Calu3 (cell line): ENCODE measurements at regions not wholly inside any gene's neighbourhood (a gene's known extent, or its start where the extent isn't known, plus 50 kb on each side); places are given as distances from the start of the nearest gene placed in this dataset.

ENCODE experiments used
- BruUV-seq: library from RNA; stranded (reverse); fragments of 400-500 nt; replicated peaks from 2 replicates; lab custom pipeline; 2021; lab: Mats Ljungman, UMichigan
- CTCF ChIA-PET: fragments of 300-600 bp; sonication (Branson Sonifier 250); formaldehyde crosslinking; loops from one replicate; lab custom pipeline; 2022; ENCODE audit warnings: antibody characterized with exemption; lab: Charles Lee
- DNase-seq: peaks from one replicate; pipeline ENCODE4 v3.0.0; 2022
- H3K27ac Mint-ChIP-seq: one replicate; pipeline ENCODE4 v1.8.0; 2022; ENCODE audit warnings: mixed read lengths; ENCODE audit not compliant: unreplicated experiment
- H3K27me3 Mint-ChIP-seq: one replicate; pipeline ENCODE4 v1.8.0; 2022; ENCODE audit warnings: mixed read lengths; ENCODE audit not compliant: unreplicated experiment
- H3K36me3 Mint-ChIP-seq: one replicate; pipeline ENCODE4 v1.8.0; 2022; ENCODE audit warnings: mild to moderate bottlenecking, moderate library complexity, mixed read lengths; ENCODE audit not compliant: insufficient read depth, unreplicated experiment
- H3K4me1 Mint-ChIP-seq: one replicate; pipeline ENCODE4 v1.8.0; 2022; ENCODE audit warnings: mild to moderate bottlenecking, low read depth, mixed read lengths; ENCODE audit not compliant: unreplicated experiment
- H3K4me3 Mint-ChIP-seq: one replicate; pipeline ENCODE4 v1.8.0; 2022; ENCODE audit warnings: mild to moderate bottlenecking, low read depth, moderate library complexity, mixed read lengths; ENCODE audit not compliant: unreplicated experiment
- H3K9me3 Mint-ChIP-seq: one replicate; pipeline ENCODE4 v1.8.0; 2022; ENCODE audit warnings: low read depth, mixed read lengths; ENCODE audit not compliant: unreplicated experiment
- CTCF ChIP-seq: fragments of 200-600 bp; IDR thresholded peaks from one replicate; pipeline ENCODE4 v1.8.0; 2022; ENCODE audit warnings: antibody characterized with exemption; ENCODE audit not compliant: unreplicated experiment
- intact Hi-C: fragments of 100-400 bp; cut with micrococcal nuclease; formaldehyde crosslinking; loops from one replicate; pipeline ENCODE4 v1.10.0; 2022; ENCODE audit not compliant: unreplicated experiment

DNA sequence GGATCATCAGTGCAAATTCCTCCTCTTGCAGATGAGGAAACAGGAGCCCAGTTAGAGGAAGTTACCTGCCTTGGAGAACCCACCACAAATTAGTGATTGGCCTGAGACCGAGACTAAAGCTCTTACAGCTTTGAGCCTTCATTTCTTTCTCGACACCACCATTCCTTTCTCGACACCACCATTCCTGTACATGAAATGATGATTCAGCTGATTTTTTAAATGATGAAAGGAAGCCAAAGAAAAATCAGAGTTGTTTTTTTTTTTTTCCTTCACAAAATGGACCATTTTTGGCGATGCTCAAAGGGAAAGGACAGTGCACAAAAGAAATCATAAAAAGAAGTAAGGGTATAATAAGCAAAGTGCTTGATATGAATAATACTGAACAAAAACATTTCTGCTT lies 1080.2 kb upstream of the AUTS2 start:
- DNase-seq, result no peak
- BruUV-seq, result no TSS peak
- intact Hi-C loops, result no loop called here
- no peak for TF ChIP-seq CTCF
- H3K4me1 Mint-ChIP-seq, result no peaks in the 10 kb centered on the region
- CTCF ChIA-PET, result no interaction called here
- H3K4me3 Mint-ChIP-seq, result no peak overlapping the region
- no peaks in the 10 kb centered on the region for H3K27me3 Mint-ChIP-seq
- H3K36me3 Mint-ChIP-seq, result no peaks in the 10 kb centered on the region
- no peak overlapping the region for H3K27ac Mint-ChIP-seq
- H3K9me3 Mint-ChIP-seq, result peaks cover 8% of the 10 kb centered on the region

GRCh38 chr7:68524126-68524525 lies 1074.1 kb upstream of the AUTS2 start:
- Mint-ChIP-seq H3K36me3 (no peaks in the 10 kb centered on the region), H3K9me3 (peaks cover 13% of the 10 kb centered on the region), H3K27me3 (no peaks in the 10 kb centered on the region), H3K27ac (no peak overlapping the region), H3K4me1 (no peaks in the 10 kb centered on the region), H3K4me3 (no peak overlapping the region)
- no peak for DNase-seq
- no peak for TF ChIP-seq CTCF
- CTCF ChIA-PET, result no interaction called here
- intact Hi-C loops, result no loop called here
- BruUV-seq, result no TSS peak

DNA sequence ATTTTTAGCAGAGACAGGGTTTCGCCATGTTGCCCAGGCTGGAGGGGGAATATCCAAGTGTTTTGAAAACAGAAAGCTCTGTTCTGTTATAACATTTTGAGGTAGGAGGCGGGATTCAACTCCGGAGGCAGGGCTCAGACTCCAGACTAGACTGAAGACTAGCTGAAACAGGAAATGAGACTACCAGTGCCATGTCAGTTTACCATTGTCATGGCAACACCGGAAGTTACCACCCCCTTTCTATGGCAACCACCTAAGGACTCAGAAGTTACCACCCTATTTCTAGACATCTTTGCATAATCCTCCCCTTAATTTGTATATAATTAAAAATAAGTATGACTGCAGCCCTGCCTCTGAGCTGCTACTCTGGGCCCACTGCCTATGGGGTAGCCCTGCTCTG lies 1069.1 kb upstream of the AUTS2 start:
- Mint-ChIP-seq H3K36me3 (no peaks in the 10 kb centered on the region), H3K27ac (no peak overlapping the region), H3K9me3 (peaks cover 7% of the 10 kb centered on the region), H3K4me1 (no peaks in the 10 kb centered on the region), H3K27me3 (no peaks in the 10 kb centered on the region), H3K4me3 (no peak overlapping the region)
- CTCF ChIA-PET, result no interaction called here
- no TSS peak for BruUV-seq
- intact Hi-C loops, result no loop called here
- DNase-seq, result no peak
- TF ChIP-seq CTCF, result no peak

GRCh38 chr7:68535266-68535665 lies 1063.0 kb upstream of the AUTS2 start:
- no peak for DNase-seq
- CTCF ChIA-PET, result no interaction called here
- peaks cover 3% of the 10 kb centered on the region for H3K9me3 Mint-ChIP-seq
- BruUV-seq, result no TSS peak
- intact Hi-C loops, result no loop called here
- no peak for TF ChIP-seq CTCF
- no peaks in the 10 kb centered on the region for H3K27me3 Mint-ChIP-seq
- no peak overlapping the region for H3K27ac Mint-ChIP-seq
- no peak overlapping the region for H3K4me3 Mint-ChIP-seq
- H3K36me3 Mint-ChIP-seq, result no peaks in the 10 kb centered on the region
- H3K4me1 Mint-ChIP-seq, result no peaks in the 10 kb centered on the region
